A549 (cell line): ENCODE measurements at regions not wholly inside any gene's neighbourhood (a gene's known extent, or its start where the extent isn't known, plus 50 kb on each side); places are given as distances from the start of the nearest gene placed in this dataset.

Experiments used
- CEBPB ChIP-seq, 2 experiments: fragments of >200 bp in 1 of 2; sonication (Bioruptor Twin) in 1 of 2; formaldehyde crosslinking in 1 of 2; IDR thresholded peaks; 2 replicates each; pipeline ENCODE4 v1.6.1; 2012 to 2016
- CTCF ChIP-seq: fragments of >200 bp; sonication (Bioruptor Twin); formaldehyde crosslinking; IDR thresholded peaks from 3 replicates; pipeline ENCODE4 v1.5.1; 2016
- ELK1 ChIP-seq: fragments of 150-350 bp; IDR thresholded peaks from 2 replicates; pipeline ENCODE4 v1.6.1; 2014; ENCODE audit warnings: low read depth, mild to moderate bottlenecking, low read length
- HOXA7 ChIP-seq: fragments of 250-450 bp; sonication (Bioruptor Pico); IDR thresholded peaks from 2 replicates; pipeline ENCODE4 v1.5.0; 2020; ENCODE audit warnings: mild to moderate bottlenecking, moderate library complexity
- MAFK ChIP-seq: fragments of 450-650 bp; IDR thresholded peaks from 2 replicates; pipeline ENCODE4 v1.6.1; 2014; ENCODE audit not compliant: partially characterized antibody
- POLR2A ChIP-seq: IDR thresholded peaks from 2 replicates; pipeline ENCODE4 v1.6.1; 2012; ENCODE audit warnings: mild to moderate bottlenecking, low read length

- TF ChIP-seq CTCF (no peak), POLR2A (no peak), HOXA7 (no peak), CEBPB (IDR thresholded peaks at IDR 0.05) (no peak), MAFK (no peak), ELK1 (no peak)
These were observed 184.8 kb upstream of the RAB4A start for GRCh38 chr1:229086091-229086490.
